MCF 10A (cell line): ENCODE measurements at regions not wholly inside any gene's neighbourhood (a gene's known extent, or its start where the extent isn't known, plus 50 kb on each side); places are given as distances from the start of the nearest gene placed in this dataset.

Source experiments
- BruUV-seq: library from RNA; stranded (reverse); fragments of 400-500 nt; replicated peaks from 2 replicates; lab custom pipeline; 2021; lab: Mats Ljungman, UMichigan
- CTCF ChIA-PET: fragments of 300-600 bp; sonication (Branson Sonifier 250); formaldehyde crosslinking; extraction: SDS; loops from one replicate; lab custom pipeline; 2021; ENCODE audit warnings: antibody characterized with exemption, inconsistent platforms; lab: Yijun Ruan, JAX
- POLR2A ChIA-PET: fragments of 300-600, 350-650 bp; sonication (Branson Sonifier 250); formaldehyde crosslinking; extraction: SDS; loops from one replicate; lab custom pipeline; 2020; ENCODE audit warnings: antibody characterized with exemption, inconsistent platforms; lab: Yijun Ruan, JAX
- DNase-seq: peaks from one replicate; pipeline ENCODE4 v3.0.0-alpha.2; 2018; ENCODE audit not compliant: unreplicated experiment
- H3K27ac Mint-ChIP-seq: one replicate; pipeline ENCODE4 v1.8.0; 2022; ENCODE audit warnings: mild to moderate bottlenecking, low read depth, mixed read lengths; ENCODE audit not compliant: unreplicated experiment
- H3K27me3 Mint-ChIP-seq: one replicate; pipeline ENCODE4 v1.8.0; 2022; ENCODE audit warnings: mixed read lengths; ENCODE audit not compliant: insufficient read depth, unreplicated experiment
- H3K36me3 Mint-ChIP-seq: one replicate; pipeline ENCODE4 v1.8.0; 2022; ENCODE audit warnings: mild to moderate bottlenecking, moderate library complexity, mixed read lengths; ENCODE audit not compliant: insufficient read depth, unreplicated experiment
- H3K4me1 Mint-ChIP-seq: one replicate; pipeline ENCODE4 v1.8.0; 2022; ENCODE audit warnings: mixed read lengths; ENCODE audit not compliant: insufficient read depth, unreplicated experiment
- H3K4me3 Mint-ChIP-seq: one replicate; pipeline ENCODE4 v1.8.0; 2022; ENCODE audit warnings: mild to moderate bottlenecking, moderate library complexity, mixed read lengths; ENCODE audit not compliant: unreplicated experiment
- H3K9me3 Mint-ChIP-seq: one replicate; pipeline ENCODE4 v1.8.0; 2022; ENCODE audit warnings: mixed read lengths; ENCODE audit not compliant: unreplicated experiment
- CTCF ChIP-seq: fragments of 200-600 bp; IDR thresholded peaks from one replicate; pipeline ENCODE4 v1.8.0; 2022; ENCODE audit warnings: antibody characterized with exemption, mild to moderate bottlenecking; ENCODE audit not compliant: unreplicated experiment
- intact Hi-C: fragments of 100-400 bp; cut with micrococcal nuclease; formaldehyde crosslinking; loops from 2 replicates; pipeline ENCODE4 v1.14.1; 2022

- DNase-seq, result no peak
- BruUV-seq, result no TSS peak
- Mint-ChIP-seq H3K36me3 (no peaks in the 10 kb centered on the region), H3K9me3 (no peaks in the 10 kb centered on the region), H3K27ac (no peak overlapping the region), H3K27me3 (no peaks in the 10 kb centered on the region), H3K4me1 (peaks cover 7% of the 10 kb centered on the region), H3K4me3 (no peak overlapping the region)
- ChIA-PET POLR2A (interaction anchor here (0.7 kb wide), 1 partner anchor 9 kb away, joined by 3 read pairs; no protein-coding TSS in a partner anchor), CTCF (no interaction called here)
- intact Hi-C loops, result no loop called here
- no peak for TF ChIP-seq CTCF
Observed at GRCh38 chr7:116327752-116328151, 117.4 kb downstream of the TES start.

- POLR2A ChIA-PET, result interaction anchor here (0.6 to 0.7 kb wide), 2 partner anchors 16 to 1507 kb away, joined by 3 to 4 read pairs; no protein-coding TSS in a partner anchor
- intact Hi-C loops, result no loop called here
- CTCF ChIA-PET, result interaction anchor here (0.7 to 1.0 kb wide), 2 partner anchors 74 to 184 kb away, joined by 3 to 5 read pairs; no protein-coding TSS in a partner anchor
Observed at GRCh38 chr7:116328161-116328560, 117.8 kb downstream of the TES start.

GRCh38 chr7:116329686-116330503, 119.6 kb downstream of the TES start:
- Mint-ChIP-seq H3K36me3 (no peaks in the 10 kb centered on the region), H3K9me3 (no peaks in the 10 kb centered on the region), H3K4me1 (peaks cover 5% of the 10 kb centered on the region), H3K4me3 (no peak overlapping the region), H3K27ac (no peak overlapping the region), H3K27me3 (no peaks in the 10 kb centered on the region)
- TF ChIP-seq CTCF, result no peak
- CTCF ChIA-PET, result no interaction called here
- intact Hi-C loops, result no loop called here
- no peak for DNase-seq
- BruUV-seq, result no TSS peak
- POLR2A ChIA-PET, result interaction anchor here (1.1 to 1.7 kb wide), 3 partner anchors 11 to 181 kb away, joined by 3 to 5 read pairs (median 4); no protein-coding TSS in a partner anchor

More at GRCh38 chr7:116328161-116328560, 117.8 kb downstream of the TES start:
- TF ChIP-seq CTCF, result no peak
- Mint-ChIP-seq H3K27me3 (no peaks in the 10 kb centered on the region), H3K27ac (no peak overlapping the region), H3K36me3 (no peaks in the 10 kb centered on the region), H3K9me3 (no peaks in the 10 kb centered on the region), H3K4me3 (no peak overlapping the region), H3K4me1 (peaks cover 5% of the 10 kb centered on the region)
- no peak for DNase-seq
- no TSS peak for BruUV-seq

- no peak for DNase-seq
- intact Hi-C loops, result no loop called here
- ChIA-PET POLR2A (interaction anchor here (1.2 to 1.7 kb wide), 3 partner anchors 9 to 16 kb away, joined by 3 to 5 read pairs (median 3); no protein-coding TSS in a partner anchor), CTCF (interaction anchor here (0.7 kb wide), 1 partner anchor 480 kb away, joined by 3 read pairs; no protein-coding TSS in a partner anchor)
- no peaks in the 10 kb centered on the region for H3K9me3 Mint-ChIP-seq
- no peak overlapping the region for H3K4me3 Mint-ChIP-seq
- TF ChIP-seq CTCF, result no peak
- H3K27me3 Mint-ChIP-seq, result no peaks in the 10 kb centered on the region
- peaks cover 5% of the 10 kb centered on the region for H3K4me1 Mint-ChIP-seq
- H3K27ac Mint-ChIP-seq, result no peak overlapping the region
- H3K36me3 Mint-ChIP-seq, result no peaks in the 10 kb centered on the region
- no TSS peak for BruUV-seq
Observed at GRCh38 chr7:116331020-116331419, 120.7 kb downstream of the TES start.
